A673 (cell line): ENCODE measurements at regions not wholly inside any gene's neighbourhood (a gene's known extent, or its start where the extent isn't known, plus 50 kb on each side); places are given as distances from the start of the nearest gene placed in this dataset.
"Not testable (repeated sequence)": the region's sequence is repeated elsewhere in the genome, so short reads cannot be mapped to it uniquely, and the experiment has no call there.

Experiments used
- BruUV-seq: library from RNA; stranded (reverse); fragments of 400-500 nt; replicated peaks from 2 replicates; lab custom pipeline; 2021; lab: Mats Ljungman, UMichigan
- CTCF ChIA-PET: fragments of 300-600 bp; sonication (Branson Sonifier 250); formaldehyde crosslinking; loops from one replicate; lab custom pipeline; 2022; ENCODE audit warnings: antibody characterized with exemption; lab: Charles Lee
- POLR2A ChIA-PET: fragments of 300-600 bp; sonication (Branson Sonifier 250); formaldehyde crosslinking; loops from one replicate; lab custom pipeline; 2022; ENCODE audit warnings: antibody characterized with exemption; ENCODE audit not compliant: low non-redundant PET; lab: Charles Lee
- DNase-seq: peaks from one replicate; pipeline ENCODE4 v3.0.0-alpha.2; 2015; ENCODE audit warnings: low spot score
- H3K27ac ChIP-seq: fragments of 200-600 bp; sonication (generic); 2 replicates; pipeline ENCODE4 v1.5.1; 2016; ENCODE audit warnings: mixed run types, low read depth, mild to moderate bottlenecking, mixed read lengths, antibody characterized with exemption, low read length; ENCODE audit not compliant: poor library complexity, severe bottlenecking
- H3K27me3 ChIP-seq: fragments of 200-600 bp; sonication (generic); replicated peaks from 2 replicates; pipeline ENCODE4 v1.6.1; 2017; ENCODE audit warnings: mixed run types, low read depth, mild to moderate bottlenecking, mixed read lengths, antibody characterized with exemption, low read length; ENCODE audit not compliant: insufficient read depth, poor library complexity
- H3K36me3 ChIP-seq: fragments of 200-600 bp; sonication (generic); 2 replicates; pipeline ENCODE4 v1.6.1; 2016; ENCODE audit warnings: mixed run types, mild to moderate bottlenecking, mixed read lengths, antibody characterized with exemption, low read length; ENCODE audit not compliant: insufficient read depth, poor library complexity, severe bottlenecking
- H3K4me1 ChIP-seq: fragments of 200-600 bp; sonication (generic); 2 replicates; pipeline ENCODE4 v1.6.1; 2017; ENCODE audit warnings: mixed run types, mild to moderate bottlenecking, mixed read lengths, antibody characterized with exemption, low read length; ENCODE audit not compliant: insufficient read depth, poor library complexity, severe bottlenecking
- H3K4me3 ChIP-seq: fragments of 200-600 bp; sonication (generic); 2 replicates; pipeline ENCODE4 v1.5.1; 2016; ENCODE audit warnings: low read depth, mixed run types, mild to moderate bottlenecking, mixed read lengths, low read length; ENCODE audit not compliant: poor library complexity, severe bottlenecking
- H3K9me3 ChIP-seq: fragments of 200-600 bp; sonication (generic); 2 replicates; pipeline ENCODE4 v1.6.1; 2016; ENCODE audit warnings: mixed run types, low read depth, mild to moderate bottlenecking, mixed read lengths, antibody characterized with exemption, low read length; ENCODE audit not compliant: poor library complexity, severe bottlenecking
- CTCF ChIP-seq: fragments of 300-800, 200-600 bp; sonication (generic); conservative IDR thresholded peaks from 2 replicates; pipeline ENCODE4 v1.5.1; 2017; ENCODE audit warnings: low read depth, mild to moderate bottlenecking, antibody characterized with exemption, low read length, moderate library complexity, mixed read lengths
- EZH2 ChIP-seq: fragments of 200-600 bp; sonication (generic); IDR thresholded peaks from 2 replicates; pipeline ENCODE4 v1.6.1; 2017; ENCODE audit warnings: borderline replicate concordance, low read depth, mild to moderate bottlenecking, mixed read lengths, antibody characterized with exemption, low read length; ENCODE audit not compliant: poor library complexity, severe bottlenecking
- intact Hi-C: fragments of 100-400 bp; cut with micrococcal nuclease; formaldehyde crosslinking; loops from one replicate; pipeline ENCODE4 v1.10.0; 2022; ENCODE audit not compliant: unreplicated experiment

DNA sequence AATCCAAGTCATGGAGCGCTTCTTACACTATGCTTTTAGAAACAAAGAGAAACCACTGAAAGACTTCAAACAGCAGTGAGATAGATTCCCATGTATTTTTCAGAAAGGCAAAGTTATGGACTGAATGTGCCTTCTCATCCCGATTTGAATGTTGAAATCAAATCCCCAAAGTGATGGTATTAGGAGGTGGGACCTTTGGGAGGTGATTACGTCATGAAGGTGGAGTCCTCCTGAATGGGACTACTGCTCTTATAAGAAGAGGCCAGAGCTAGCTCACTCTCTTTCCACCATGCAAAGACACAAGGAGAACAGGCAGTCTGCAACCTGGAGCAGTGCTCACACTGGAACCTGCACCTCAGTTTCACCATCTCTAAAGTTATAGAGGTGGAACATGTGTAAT, 1279.8 kb downstream of the GATA3 start:
- intact Hi-C loops = no loop called here
- Histone ChIP-seq H3K27ac (no peak overlapping the region), H3K4me3 (no peak overlapping the region), H3K4me1 (no peaks in the 10 kb centered on the region), H3K36me3 (no peaks in the 10 kb centered on the region), H3K9me3 (no peaks in the 10 kb centered on the region), H3K27me3 (no peaks in the 10 kb centered on the region)
- POLR2A ChIA-PET = no interaction called here
- no TSS peak for BruUV-seq
- CTCF ChIA-PET = no interaction called here
- TF ChIP-seq CTCF = no peak
- no peak for TF ChIP-seq EZH2
- DNase-seq = no peak

DNA sequence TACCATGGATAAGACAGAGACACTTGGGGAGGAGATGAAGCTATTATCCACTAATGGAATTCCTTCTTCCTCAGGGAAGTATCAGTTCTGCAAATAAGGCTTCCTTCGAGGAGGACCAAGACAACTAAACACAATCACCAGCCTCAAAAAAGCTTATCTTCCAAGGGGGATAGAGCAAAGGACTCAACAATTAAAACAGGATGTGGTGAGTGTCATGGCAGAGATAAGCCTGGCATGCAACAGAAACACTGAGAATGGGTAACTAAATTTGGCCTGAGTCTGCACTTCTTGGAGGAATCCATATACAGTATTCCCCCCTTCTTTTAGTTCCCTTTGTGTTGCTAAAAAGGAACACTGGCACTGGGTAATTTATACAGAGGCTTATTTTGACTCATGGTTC, 1285.2 kb downstream of the GATA3 start:
- intact Hi-C loops = no loop called here
- Histone ChIP-seq H3K27ac (no peak overlapping the region), H3K27me3 (no peaks in the 10 kb centered on the region), H3K36me3 (no peaks in the 10 kb centered on the region), H3K4me3 (no peak overlapping the region), H3K4me1 (no peaks in the 10 kb centered on the region), H3K9me3 (no peaks in the 10 kb centered on the region)
- no peak for DNase-seq
- TF ChIP-seq EZH2 (no peak), CTCF (no peak)
- ChIA-PET POLR2A (no interaction called here), CTCF (interaction anchor here (0.7 kb wide), 1 partner anchor 1541 kb away, joined by 3 read pairs; no protein-coding TSS in a partner anchor)
- BruUV-seq = no TSS peak

DNA sequence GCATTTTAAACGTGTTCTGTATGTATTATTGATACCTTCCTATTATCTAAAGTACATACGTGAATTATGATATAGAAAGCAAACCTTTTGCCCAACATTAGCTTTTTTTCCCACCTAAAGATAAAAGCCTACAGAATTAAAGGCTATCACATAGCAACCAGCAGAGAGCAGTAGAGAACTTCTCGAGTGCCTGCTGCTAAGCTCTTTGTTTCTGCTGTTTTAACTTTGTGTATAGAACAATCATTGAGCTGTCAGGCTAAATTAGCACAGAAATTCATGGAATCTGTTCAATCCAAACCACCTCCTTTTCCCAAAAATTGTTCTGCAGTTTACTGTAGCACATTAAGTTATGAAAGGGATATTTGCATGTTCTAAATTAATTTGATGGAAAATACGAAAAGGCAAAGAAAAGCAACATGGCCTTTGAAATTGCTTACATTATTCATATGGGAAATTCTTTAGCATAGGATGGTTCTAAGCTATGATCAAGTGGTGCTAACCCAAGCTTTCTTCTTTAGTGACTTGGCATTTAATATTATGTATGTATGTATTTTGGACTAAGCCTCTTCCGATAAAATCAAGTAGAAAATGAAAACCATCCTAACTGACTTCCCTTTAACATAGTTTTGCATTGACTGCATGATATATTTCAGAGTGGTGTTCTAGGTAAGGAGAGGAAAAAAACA, 1288.5 kb downstream of the GATA3 start:
- no peaks in the 10 kb centered on the region for H3K9me3 ChIP-seq
- no TSS peak for BruUV-seq
- H3K4me3 ChIP-seq = no peak overlapping the region
- H3K36me3 ChIP-seq = no peaks in the 10 kb centered on the region
- CTCF ChIA-PET = interaction anchor here (0.5 to 1.1 kb wide), 9 partner anchors 20 to 1928 kb away, joined by 3 to 12 read pairs (median 3); no protein-coding TSS in a partner anchor
- H3K27ac ChIP-seq = no peak overlapping the region
- H3K27me3 ChIP-seq = no peaks in the 10 kb centered on the region
- intact Hi-C loops = loop anchor here (1.0 to 2.0 kb wide), 3 partner anchors 1334 to 1927 kb away; no protein-coding TSS in a partner anchor
- POLR2A ChIA-PET = no interaction called here
- TF ChIP-seq CTCF = peak; percentile 75
- no peak for TF ChIP-seq EZH2
- DNase-seq = peak; percentile 48
- H3K4me1 ChIP-seq = no peaks in the 10 kb centered on the region

- H3K4me3 ChIP-seq, POLR2A ChIA-PET, CTCF ChIA-PET, H3K27ac ChIP-seq, DNase-seq, H3K36me3 ChIP-seq, H3K27me3 ChIP-seq, H3K9me3 ChIP-seq, BruUV-seq, intact Hi-C loops, H3K4me1 ChIP-seq: not testable (repeated sequence)
These were observed 1293.4 kb downstream of the GATA3 start for GRCh38 chr10:9347933-9348332.
